Neural progenitor cell (in vitro differentiated cells): ENCODE measurements at regions not wholly inside any gene's neighbourhood (a gene's known extent, or its start where the extent isn't known, plus 50 kb on each side); places are given as distances from the start of the nearest gene placed in this dataset.

Source experiments
- DNase-seq: peaks from one replicate; pipeline ENCODE4 v3.0.0-alpha.2; 2016; ENCODE audit warnings: low spot score
- H2AFZ ChIP-seq: fragments of 200-600 bp; sonication (generic); replicated peaks from 2 replicates; pipeline ENCODE4 v1.6.1; 2016; ENCODE audit warnings: antibody characterized with exemption
- H3F3A ChIP-seq: fragments of 200-600 bp; sonication (generic); 2 replicates; pipeline ENCODE4 v1.6.1; 2016; ENCODE audit warnings: antibody characterized with exemption, low read depth
- H3K27ac ChIP-seq: fragments of 200-600 bp; sonication (generic); 2 replicates; pipeline ENCODE4 v1.5.1; 2016; ENCODE audit warnings: mild to moderate bottlenecking
- H3K27me3 ChIP-seq: fragments of 200-600 bp; sonication (generic); 2 replicates; pipeline ENCODE4 v1.6.1; 2016; ENCODE audit warnings: mild to moderate bottlenecking, moderate library complexity
- H3K36me3 ChIP-seq: fragments of 200-600 bp; sonication (generic); 2 replicates; pipeline ENCODE4 v1.5.1; 2016
- H3K4me1 ChIP-seq: fragments of 200-600 bp; sonication (generic); 2 replicates; pipeline ENCODE4 v1.6.1; 2016; ENCODE audit warnings: mixed run types
- H3K4me2 ChIP-seq: fragments of 200-600 bp; sonication (generic); 2 replicates; pipeline ENCODE4 v1.6.1; 2016
- H3K4me3 ChIP-seq: fragments of 200-600 bp; sonication (generic); 2 replicates; pipeline ENCODE4 v1.5.1; 2016
- H3K79me2 ChIP-seq: fragments of 200-600 bp; sonication (generic); 2 replicates; pipeline ENCODE4 v1.6.1; 2016; ENCODE audit warnings: low read depth
- H3K9ac ChIP-seq: fragments of 200-600 bp; sonication (generic); 2 replicates; pipeline ENCODE4 v1.6.1; 2016
- H3K9me3 ChIP-seq: fragments of 200-600 bp; sonication (generic); 2 replicates; pipeline ENCODE4 v1.5.1; 2016; ENCODE audit warnings: low read depth
- H4K20me1 ChIP-seq: fragments of 200-600 bp; sonication (generic); 2 replicates; pipeline ENCODE4 v1.6.1; 2016; ENCODE audit warnings: low read depth
- H3K27ac Mint-ChIP-seq: 3 replicates; pipeline ENCODE4 v1.8.0; 2021; ENCODE audit warnings: mixed read lengths
- H3K27me3 Mint-ChIP-seq: 2 replicates; pipeline ENCODE4 v1.8.0; 2022; ENCODE audit warnings: low read depth, mild to moderate bottlenecking, inconsistent platforms, moderate library complexity, mixed read lengths; ENCODE audit not compliant: insufficient read depth
- H3K36me3 Mint-ChIP-seq: 3 replicates; pipeline ENCODE4 v1.8.0; 2021; ENCODE audit warnings: mixed read lengths
- H3K4me1 Mint-ChIP-seq: 3 replicates; pipeline ENCODE4 v1.8.0; 2021; ENCODE audit warnings: mixed read lengths
- H3K4me3 Mint-ChIP-seq: 3 replicates; pipeline ENCODE4 v1.8.0; 2021; ENCODE audit warnings: mild to moderate bottlenecking, moderate library complexity, mixed read lengths
- H3K9me3 Mint-ChIP-seq: 3 replicates; pipeline ENCODE4 v1.8.0; 2020; ENCODE audit warnings: mixed read lengths
- EZH2 ChIP-seq: fragments of 200-600 bp; sonication (generic); IDR thresholded peaks from 2 replicates; pipeline ENCODE4 v1.6.1; 2017; ENCODE audit warnings: antibody characterized with exemption, mild to moderate bottlenecking, moderate library complexity
- EZH2phosphoT487 ChIP-seq: fragments of 200-600 bp; sonication (generic); IDR thresholded peaks from 2 replicates; pipeline ENCODE4 v1.6.1; 2017; ENCODE audit warnings: antibody characterized with exemption
- TF ChIP-seq, protein P1 (sequence below): fragments of 200-600 bp; sonication (generic); IDR thresholded peaks from 2 replicates; pipeline ENCODE4 v1.5.1; 2017; ENCODE audit warnings: antibody characterized with exemption, mild to moderate bottlenecking

DNA sequence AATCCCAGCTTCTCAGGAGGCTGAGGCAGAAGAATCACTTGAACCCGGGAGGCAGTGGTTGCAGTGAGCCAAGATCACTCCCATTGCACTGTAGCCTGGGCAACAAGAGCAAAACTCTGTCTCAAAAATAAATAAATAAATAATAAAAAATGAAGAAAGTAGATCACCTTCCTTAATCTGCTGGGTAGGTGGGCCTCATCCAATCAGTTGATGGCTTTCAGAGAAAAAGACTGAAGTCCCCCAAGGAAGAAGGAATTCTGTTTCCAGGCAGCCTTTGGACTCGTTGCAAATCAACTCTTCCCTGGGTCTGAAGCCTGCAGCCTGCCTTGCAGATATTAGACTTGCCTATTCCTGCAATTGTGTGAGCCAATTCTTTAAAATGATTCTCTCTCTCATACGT lies 136.5 kb downstream of the TFCP2L1 start:
- H3K27me3 Mint-ChIP-seq: no peaks in the 10 kb centered on the region
- no peaks in the 10 kb centered on the region for H3K9me3 Mint-ChIP-seq
- no peaks in the 10 kb centered on the region for H3K4me1 ChIP-seq
- no peak overlapping the region for H3K9ac ChIP-seq
- no peak overlapping the region for H3K4me3 Mint-ChIP-seq
- no peak overlapping the region for H3K27ac Mint-ChIP-seq
- no peak overlapping the region for H3K4me3 ChIP-seq
- H3K36me3 ChIP-seq: no peaks in the 10 kb centered on the region
- no peaks in the 10 kb centered on the region for H3K79me2 ChIP-seq
- no peaks in the 10 kb centered on the region for H3K27me3 ChIP-seq
- no peaks in the 10 kb centered on the region for H3K9me3 ChIP-seq
- H4K20me1 ChIP-seq: no peaks in the 10 kb centered on the region
- no peaks in the 10 kb centered on the region for H3K36me3 Mint-ChIP-seq
- H3K4me1 Mint-ChIP-seq: no peaks in the 10 kb centered on the region
- H3K27ac ChIP-seq: no peak overlapping the region
- DNase-seq: no peak
- TF ChIP-seq EZH2 (no peak), EZH2phosphoT487 (no peak)
- TF ChIP-seq, protein P1, sequence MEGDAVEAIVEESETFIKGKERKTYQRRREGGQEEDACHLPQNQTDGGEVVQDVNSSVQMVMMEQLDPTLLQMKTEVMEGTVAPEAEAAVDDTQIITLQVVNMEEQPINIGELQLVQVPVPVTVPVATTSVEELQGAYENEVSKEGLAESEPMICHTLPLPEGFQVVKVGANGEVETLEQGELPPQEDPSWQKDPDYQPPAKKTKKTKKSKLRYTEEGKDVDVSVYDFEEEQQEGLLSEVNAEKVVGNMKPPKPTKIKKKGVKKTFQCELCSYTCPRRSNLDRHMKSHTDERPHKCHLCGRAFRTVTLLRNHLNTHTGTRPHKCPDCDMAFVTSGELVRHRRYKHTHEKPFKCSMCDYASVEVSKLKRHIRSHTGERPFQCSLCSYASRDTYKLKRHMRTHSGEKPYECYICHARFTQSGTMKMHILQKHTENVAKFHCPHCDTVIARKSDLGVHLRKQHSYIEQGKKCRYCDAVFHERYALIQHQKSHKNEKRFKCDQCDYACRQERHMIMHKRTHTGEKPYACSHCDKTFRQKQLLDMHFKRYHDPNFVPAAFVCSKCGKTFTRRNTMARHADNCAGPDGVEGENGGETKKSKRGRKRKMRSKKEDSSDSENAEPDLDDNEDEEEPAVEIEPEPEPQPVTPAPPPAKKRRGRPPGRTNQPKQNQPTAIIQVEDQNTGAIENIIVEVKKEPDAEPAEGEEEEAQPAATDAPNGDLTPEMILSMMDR: no peak
- no peak overlapping the region for H3K4me2 ChIP-seq
- H3F3A ChIP-seq: no peaks in the 10 kb centered on the region
- H2AFZ ChIP-seq: no peak overlapping the region

DNA sequence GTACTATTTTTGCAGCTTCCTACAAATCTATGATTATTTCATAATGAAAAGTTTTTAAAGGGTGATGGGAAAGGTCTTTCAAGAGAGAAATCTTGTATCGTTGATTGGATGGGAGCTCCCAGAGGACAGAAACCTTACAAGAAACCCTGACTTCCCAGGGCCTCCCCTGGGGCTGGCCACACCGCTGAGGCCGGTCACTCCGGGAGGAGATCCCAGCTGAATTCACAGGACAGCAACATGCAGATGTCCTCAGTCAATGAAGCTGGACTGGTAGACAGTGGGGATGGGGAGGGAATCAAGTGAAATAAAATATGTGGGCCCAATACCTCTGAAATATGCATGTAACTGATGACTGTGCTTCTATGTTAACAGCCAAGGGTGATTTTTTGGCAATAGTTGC lies 135.6 kb downstream of the TFCP2L1 start:
- H3K27ac Mint-ChIP-seq: peak overlapping the region; percentile 25
- H3K79me2 ChIP-seq: no peaks in the 10 kb centered on the region
- H3F3A ChIP-seq: no peaks in the 10 kb centered on the region
- no peaks in the 10 kb centered on the region for H3K4me1 ChIP-seq
- no peaks in the 10 kb centered on the region for H4K20me1 ChIP-seq
- H3K27me3 ChIP-seq: no peaks in the 10 kb centered on the region
- no peaks in the 10 kb centered on the region for H3K27me3 Mint-ChIP-seq
- no peaks in the 10 kb centered on the region for H3K4me1 Mint-ChIP-seq
- no peaks in the 10 kb centered on the region for H3K36me3 Mint-ChIP-seq
- H3K9me3 ChIP-seq: no peaks in the 10 kb centered on the region
- no peak overlapping the region for H3K4me2 ChIP-seq
- H2AFZ ChIP-seq: no peak overlapping the region
- no peaks in the 10 kb centered on the region for H3K36me3 ChIP-seq
- no peak overlapping the region for H3K4me3 Mint-ChIP-seq
- TF ChIP-seq EZH2 (no peak), EZH2phosphoT487 (no peak)
- TF ChIP-seq, protein P1: no peak
- H3K9me3 Mint-ChIP-seq: no peaks in the 10 kb centered on the region
- no peak overlapping the region for H3K27ac ChIP-seq
- H3K4me3 ChIP-seq: no peak overlapping the region
- H3K9ac ChIP-seq: no peak overlapping the region
- no peak for DNase-seq

DNA sequence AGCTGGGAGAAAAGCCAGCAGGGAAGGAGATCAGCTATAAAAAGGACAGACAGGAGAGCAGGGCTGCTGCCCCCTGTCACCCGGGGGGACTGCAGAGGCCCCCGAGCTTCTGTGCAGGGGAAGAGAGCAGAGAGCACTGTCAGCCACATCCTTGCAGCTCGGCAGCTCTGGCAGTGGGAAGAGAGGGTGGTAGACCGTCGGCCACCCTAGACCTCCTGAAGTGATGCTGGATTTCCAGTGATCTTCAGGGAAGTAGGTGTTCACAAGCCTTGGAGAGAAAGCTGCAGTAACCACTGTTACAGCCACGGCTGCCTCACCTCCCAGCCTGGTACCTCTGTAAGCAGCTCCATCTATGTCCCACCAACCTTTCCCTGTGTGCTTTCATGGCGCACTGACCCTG lies 134.9 kb downstream of the TFCP2L1 start:
- DNase-seq: no peak
- Mint-ChIP-seq H3K9me3 (no peaks in the 10 kb centered on the region), H3K36me3 (no peaks in the 10 kb centered on the region), H3K27me3 (no peaks in the 10 kb centered on the region), H3K4me3 (no peak overlapping the region), H3K27ac (peak overlapping the region; percentile 25), H3K4me1 (no peaks in the 10 kb centered on the region)
- Histone ChIP-seq H3K4me1 (no peaks in the 10 kb centered on the region), H3K27ac (no peak overlapping the region), H3K9ac (no peak overlapping the region), H3K4me3 (no peak overlapping the region), H2AFZ (no peak overlapping the region), H3K9me3 (no peaks in the 10 kb centered on the region), H3K27me3 (no peaks in the 10 kb centered on the region), H3K4me2 (no peak overlapping the region), H3K79me2 (no peaks in the 10 kb centered on the region), H3F3A (no peaks in the 10 kb centered on the region), H4K20me1 (no peaks in the 10 kb centered on the region), H3K36me3 (no peaks in the 10 kb centered on the region)
- TF ChIP-seq EZH2phosphoT487 (no peak), EZH2 (no peak)
- TF ChIP-seq, protein P1: no peak

DNA sequence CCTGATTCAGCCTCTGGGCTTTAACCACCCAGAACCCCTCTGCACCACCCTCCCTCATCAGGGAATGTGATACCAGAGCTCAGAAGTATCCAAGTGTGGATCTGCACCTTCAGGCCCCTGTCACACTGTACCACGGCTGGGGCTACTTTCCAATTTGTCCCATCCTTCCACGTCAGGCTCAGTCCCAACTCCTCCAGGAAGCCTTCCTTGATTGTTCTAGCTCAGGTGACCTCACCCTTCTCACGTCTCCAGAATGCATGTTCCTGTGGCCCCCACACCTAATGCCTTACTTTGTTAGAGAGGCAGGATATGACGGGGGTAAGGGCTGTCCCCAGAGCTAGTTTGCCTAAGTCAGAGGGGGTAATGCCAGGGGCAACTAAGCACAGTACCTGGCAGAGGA lies 134.3 kb downstream of the TFCP2L1 start:
- H4K20me1 ChIP-seq: no peaks in the 10 kb centered on the region
- no peak overlapping the region for H3K4me3 ChIP-seq
- no peak overlapping the region for H2AFZ ChIP-seq
- Mint-ChIP-seq H3K9me3 (no peaks in the 10 kb centered on the region), H3K4me1 (no peaks in the 10 kb centered on the region), H3K27ac (no peak overlapping the region), H3K36me3 (no peaks in the 10 kb centered on the region), H3K27me3 (no peaks in the 10 kb centered on the region), H3K4me3 (no peak overlapping the region)
- H3K9ac ChIP-seq: no peak overlapping the region
- no peaks in the 10 kb centered on the region for H3K4me1 ChIP-seq
- no peaks in the 10 kb centered on the region for H3K9me3 ChIP-seq
- no peaks in the 10 kb centered on the region for H3K36me3 ChIP-seq
- TF ChIP-seq EZH2 (no peak), EZH2phosphoT487 (no peak)
- TF ChIP-seq, protein P1: no peak
- H3K27me3 ChIP-seq: no peaks in the 10 kb centered on the region
- no peaks in the 10 kb centered on the region for H3K79me2 ChIP-seq
- DNase-seq: no peak
- no peak overlapping the region for H3K4me2 ChIP-seq
- no peaks in the 10 kb centered on the region for H3F3A ChIP-seq
- H3K27ac ChIP-seq: no peak overlapping the region
